ENCODE measurements at regions not wholly inside any gene's neighbourhood (a gene's known extent, or its start where the extent isn't known, plus 50 kb on each side); places are given as distances from the start of the nearest gene placed in this dataset.

DNA sequence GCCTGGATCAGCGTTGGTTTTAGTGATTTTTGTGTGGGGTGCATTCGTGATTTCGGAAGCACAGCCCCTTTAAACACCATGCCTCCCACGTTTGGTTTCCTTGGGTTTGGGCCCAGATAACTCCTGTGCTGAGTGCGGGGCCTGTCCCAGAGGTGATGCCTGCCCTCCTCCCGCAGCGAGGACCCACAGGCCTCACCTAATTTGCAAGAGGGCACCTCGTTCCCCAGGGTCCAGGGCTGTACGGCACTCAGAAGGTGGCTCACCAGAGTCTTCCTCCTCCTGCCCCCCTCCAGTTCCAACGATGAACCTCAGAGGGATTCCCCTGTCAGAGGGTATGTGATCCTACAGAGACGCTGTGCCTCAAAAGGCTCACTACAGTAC is 54.3 kb upstream of the SOX1 start:
- no peaks in the 10 kb centered on the region for H3K36me3 ChIP-seq (replicated peaks in 1 of 2; ENCODE audit: control insufficient read depth in 1 of 2, insufficient read depth in 2 of 2, low read length in 1 of 2)
- ChIA-PET POLR2A (no interaction called here), CTCF (no interaction called here)
- 9% methylated on average over 6 of the region's 11 CpGs for WGBS (ENCODE audit: low lambda C conversion rate)
- H3K4me1 ChIP-seq (ENCODE audit: control insufficient read depth in 1 of 2, insufficient read depth in 2 of 2, low read depth in 1 of 2, low read length in 1 of 2): no peaks in the 10 kb centered on the region
- H3F3A ChIP-seq (replicated peaks; ENCODE audit: insufficient read depth): no peaks in the 10 kb centered on the region
- H3K79me2 ChIP-seq (ENCODE audit: insufficient read depth): no peaks in the 10 kb centered on the region
- TF ChIP-seq GABPA (IDR thresholded peaks at IDR 0.05; ENCODE audit: low read depth): no peak
- TF ChIP-seq, protein P1, sequence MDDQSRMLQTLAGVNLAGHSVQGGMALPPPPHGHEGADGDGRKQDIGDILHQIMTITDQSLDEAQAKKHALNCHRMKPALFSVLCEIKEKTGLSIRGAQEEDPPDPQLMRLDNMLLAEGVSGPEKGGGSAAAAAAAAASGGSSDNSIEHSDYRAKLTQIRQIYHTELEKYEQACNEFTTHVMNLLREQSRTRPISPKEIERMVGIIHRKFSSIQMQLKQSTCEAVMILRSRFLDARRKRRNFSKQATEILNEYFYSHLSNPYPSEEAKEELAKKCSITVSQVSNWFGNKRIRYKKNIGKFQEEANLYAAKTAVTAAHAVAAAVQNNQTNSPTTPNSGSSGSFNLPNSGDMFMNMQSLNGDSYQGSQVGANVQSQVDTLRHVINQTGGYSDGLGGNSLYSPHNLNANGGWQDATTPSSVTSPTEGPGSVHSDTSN (IDR thresholded peaks at IDR 0.05): no peak
- no peak for TF ChIP-seq FOSL2 (IDR thresholded peaks at IDR 0.05; ENCODE audit: borderline replicate concordance, low read depth)
- TF ChIP-seq EZH2phosphoT487 (IDR thresholded peaks at IDR 0.05; ENCODE audit: borderline replicate concordance, low read depth): no peak
- TF ChIP-seq, protein P2, sequence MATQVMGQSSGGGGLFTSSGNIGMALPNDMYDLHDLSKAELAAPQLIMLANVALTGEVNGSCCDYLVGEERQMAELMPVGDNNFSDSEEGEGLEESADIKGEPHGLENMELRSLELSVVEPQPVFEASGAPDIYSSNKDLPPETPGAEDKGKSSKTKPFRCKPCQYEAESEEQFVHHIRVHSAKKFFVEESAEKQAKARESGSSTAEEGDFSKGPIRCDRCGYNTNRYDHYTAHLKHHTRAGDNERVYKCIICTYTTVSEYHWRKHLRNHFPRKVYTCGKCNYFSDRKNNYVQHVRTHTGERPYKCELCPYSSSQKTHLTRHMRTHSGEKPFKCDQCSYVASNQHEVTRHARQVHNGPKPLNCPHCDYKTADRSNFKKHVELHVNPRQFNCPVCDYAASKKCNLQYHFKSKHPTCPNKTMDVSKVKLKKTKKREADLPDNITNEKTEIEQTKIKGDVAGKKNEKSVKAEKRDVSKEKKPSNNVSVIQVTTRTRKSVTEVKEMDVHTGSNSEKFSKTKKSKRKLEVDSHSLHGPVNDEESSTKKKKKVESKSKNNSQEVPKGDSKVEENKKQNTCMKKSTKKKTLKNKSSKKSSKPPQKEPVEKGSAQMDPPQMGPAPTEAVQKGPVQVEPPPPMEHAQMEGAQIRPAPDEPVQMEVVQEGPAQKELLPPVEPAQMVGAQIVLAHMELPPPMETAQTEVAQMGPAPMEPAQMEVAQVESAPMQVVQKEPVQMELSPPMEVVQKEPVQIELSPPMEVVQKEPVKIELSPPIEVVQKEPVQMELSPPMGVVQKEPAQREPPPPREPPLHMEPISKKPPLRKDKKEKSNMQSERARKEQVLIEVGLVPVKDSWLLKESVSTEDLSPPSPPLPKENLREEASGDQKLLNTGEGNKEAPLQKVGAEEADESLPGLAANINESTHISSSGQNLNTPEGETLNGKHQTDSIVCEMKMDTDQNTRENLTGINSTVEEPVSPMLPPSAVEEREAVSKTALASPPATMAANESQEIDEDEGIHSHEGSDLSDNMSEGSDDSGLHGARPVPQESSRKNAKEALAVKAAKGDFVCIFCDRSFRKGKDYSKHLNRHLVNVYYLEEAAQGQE (IDR thresholded peaks at IDR 0.05; ENCODE audit: low read depth, low read length): no peak
- no peak for TF ChIP-seq YY1 (IDR thresholded peaks at IDR 0.05; ENCODE audit: low read depth)
- TF ChIP-seq, protein P3, sequence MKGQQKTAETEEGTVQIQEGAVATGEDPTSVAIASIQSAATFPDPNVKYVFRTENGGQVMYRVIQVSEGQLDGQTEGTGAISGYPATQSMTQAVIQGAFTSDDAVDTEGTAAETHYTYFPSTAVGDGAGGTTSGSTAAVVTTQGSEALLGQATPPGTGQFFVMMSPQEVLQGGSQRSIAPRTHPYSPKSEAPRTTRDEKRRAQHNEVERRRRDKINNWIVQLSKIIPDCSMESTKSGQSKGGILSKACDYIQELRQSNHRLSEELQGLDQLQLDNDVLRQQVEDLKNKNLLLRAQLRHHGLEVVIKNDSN (IDR thresholded peaks at IDR 0.05; ENCODE audit: borderline replicate concordance, low read depth): no peak
- DNase-seq: no peak
- no peak overlapping the region for H2AFZ ChIP-seq (ENCODE audit: low read depth)
- no peaks in the 10 kb centered on the region for H4K20me1 ChIP-seq (ENCODE audit: insufficient read depth)
- H3K27ac ChIP-seq (ENCODE audit: low read depth in 2 of 2, low read length in 1 of 2): no peak overlapping the region
- H3K27me3 ChIP-seq (ENCODE audit: insufficient read depth): no peaks in the 10 kb centered on the region; the same call in 1 of the 2 replicates
- no peaks in the 10 kb centered on the region for H3K9me3 ChIP-seq
- H3K9me2 ChIP-seq: no peaks in the 10 kb centered on the region
- no peak overlapping the region for H3K4me3 ChIP-seq (ENCODE audit: low read depth in 2 of 2, low read length in 1 of 2)
- H3K9ac ChIP-seq: no peak overlapping the region
- no peak overlapping the region for H3K4me2 ChIP-seq

DNA sequence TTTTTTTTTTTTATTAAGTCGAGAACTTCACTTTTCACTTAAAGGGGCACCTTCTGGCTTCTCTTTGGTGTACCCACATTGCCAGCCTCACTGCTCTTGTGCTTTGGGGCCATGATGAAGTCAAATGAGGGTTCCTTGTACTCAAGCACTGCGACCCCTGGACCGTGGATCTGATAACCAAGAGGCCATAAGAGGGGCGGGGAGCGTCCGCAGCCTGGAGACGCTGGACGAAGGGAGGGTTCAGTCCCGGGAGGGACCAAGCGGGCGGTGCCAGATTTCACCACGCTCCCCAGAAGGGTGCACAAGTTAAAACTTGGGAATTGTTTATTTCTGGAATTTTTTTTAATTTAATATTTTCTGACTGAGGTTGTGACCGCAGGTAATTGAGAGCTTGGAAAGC is 53.3 kb upstream of the SOX1 start:
- DNase-seq: no peak
- WGBS (ENCODE audit: low lambda C conversion rate): 17% methylated on average over 13 of the region's 13 CpGs
- Histone ChIP-seq H3K9ac (no peak overlapping the region), H3K9me2 (no peaks in the 10 kb centered on the region), H3K4me1 (ENCODE audit: control insufficient read depth in 1 of 2, insufficient read depth in 2 of 2, low read depth in 1 of 2, low read length in 1 of 2) (no peaks in the 10 kb centered on the region), H3F3A (replicated peaks; ENCODE audit: insufficient read depth) (no peaks in the 10 kb centered on the region), H3K36me3 (replicated peaks in 1 of 2; ENCODE audit: control insufficient read depth in 1 of 2, insufficient read depth in 2 of 2, low read length in 1 of 2) (no peaks in the 10 kb centered on the region), H4K20me1 (ENCODE audit: insufficient read depth) (no peaks in the 10 kb centered on the region), H3K9me3 (no peaks in the 10 kb centered on the region), H3K4me2 (no peak overlapping the region), H3K79me2 (ENCODE audit: insufficient read depth) (no peaks in the 10 kb centered on the region), H2AFZ (ENCODE audit: low read depth) (no peak overlapping the region), H3K27ac (ENCODE audit: low read depth in 2 of 2, low read length in 1 of 2) (no peak overlapping the region), H3K27me3 (ENCODE audit: insufficient read depth) (no peaks in the 10 kb centered on the region; the same call in 1 of the 2 replicates), H3K4me3 (ENCODE audit: low read depth in 2 of 2, low read length in 1 of 2) (no peak overlapping the region)
- ChIA-PET CTCF (no interaction called here), POLR2A (no interaction called here)
- TF ChIP-seq SMC3 (IDR thresholded peaks at IDR 0.05; ENCODE audit: low read depth, low read length) (no peak), POLR2AphosphoS5 (IDR thresholded peaks at IDR 0.05; ENCODE audit: low read depth, low read length) (no peak), GABPA (IDR thresholded peaks at IDR 0.05; ENCODE audit: low read depth) (no peak)
- TF ChIP-seq, protein P3 (IDR thresholded peaks at IDR 0.05; ENCODE audit: borderline replicate concordance, low read depth): no peak

Data from SK-N-SH (cell line).